ENCODE measurements at regions not wholly inside any gene's neighbourhood (a gene's known extent, or its start where the extent isn't known, plus 50 kb on each side); places are given as distances from the start of the nearest gene placed in this dataset.

DNA sequence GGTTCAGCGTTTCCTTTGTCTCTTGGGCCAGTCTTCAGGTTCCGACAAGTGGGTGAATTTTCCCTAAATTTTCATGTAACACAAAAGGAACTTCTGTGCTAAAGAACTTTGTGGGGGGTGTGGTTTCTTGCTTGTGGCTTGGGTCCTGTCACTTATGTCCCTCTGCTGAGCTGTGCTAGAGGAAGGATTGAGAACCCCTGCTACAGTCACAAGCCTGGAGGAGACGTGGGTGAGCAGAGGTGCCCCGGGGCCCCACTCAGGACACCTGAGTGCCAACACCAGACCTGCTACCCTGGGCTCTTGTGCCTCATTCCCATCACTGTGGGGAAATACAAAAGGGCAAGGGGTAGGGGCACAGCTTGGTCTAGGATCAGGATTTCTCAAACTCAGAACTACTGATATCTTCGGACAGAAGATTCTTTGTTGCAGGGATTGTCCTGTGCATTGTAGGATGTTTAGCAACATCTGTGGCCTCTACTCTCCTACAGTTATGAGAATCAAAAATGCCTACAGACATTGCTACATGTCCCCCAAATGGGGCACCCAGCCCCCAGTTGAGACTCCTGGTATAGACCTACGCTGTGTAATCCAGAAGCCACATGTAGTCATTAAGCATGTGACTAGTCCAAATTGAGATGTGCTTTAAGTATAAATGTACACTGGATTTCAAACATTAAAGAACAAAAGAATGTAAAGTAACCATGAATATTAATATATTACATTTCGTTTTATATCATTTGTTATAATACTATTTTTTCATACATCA lies 128.7 kb downstream of the LY86 start:
- TF ChIP-seq, protein P1, sequence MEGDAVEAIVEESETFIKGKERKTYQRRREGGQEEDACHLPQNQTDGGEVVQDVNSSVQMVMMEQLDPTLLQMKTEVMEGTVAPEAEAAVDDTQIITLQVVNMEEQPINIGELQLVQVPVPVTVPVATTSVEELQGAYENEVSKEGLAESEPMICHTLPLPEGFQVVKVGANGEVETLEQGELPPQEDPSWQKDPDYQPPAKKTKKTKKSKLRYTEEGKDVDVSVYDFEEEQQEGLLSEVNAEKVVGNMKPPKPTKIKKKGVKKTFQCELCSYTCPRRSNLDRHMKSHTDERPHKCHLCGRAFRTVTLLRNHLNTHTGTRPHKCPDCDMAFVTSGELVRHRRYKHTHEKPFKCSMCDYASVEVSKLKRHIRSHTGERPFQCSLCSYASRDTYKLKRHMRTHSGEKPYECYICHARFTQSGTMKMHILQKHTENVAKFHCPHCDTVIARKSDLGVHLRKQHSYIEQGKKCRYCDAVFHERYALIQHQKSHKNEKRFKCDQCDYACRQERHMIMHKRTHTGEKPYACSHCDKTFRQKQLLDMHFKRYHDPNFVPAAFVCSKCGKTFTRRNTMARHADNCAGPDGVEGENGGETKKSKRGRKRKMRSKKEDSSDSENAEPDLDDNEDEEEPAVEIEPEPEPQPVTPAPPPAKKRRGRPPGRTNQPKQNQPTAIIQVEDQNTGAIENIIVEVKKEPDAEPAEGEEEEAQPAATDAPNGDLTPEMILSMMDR (IDR thresholded peaks at IDR 0.05; ENCODE audit: low read depth, low read length) = no peak
- DNase-seq (ENCODE audit: low read depth in 2 of 2) = no peak
- H3K4me3 ChIP-seq (replicated peaks in 1 of 2; ENCODE audit: low read depth in 2 of 2, low read length in 2 of 2) = no peak overlapping the region

DNA sequence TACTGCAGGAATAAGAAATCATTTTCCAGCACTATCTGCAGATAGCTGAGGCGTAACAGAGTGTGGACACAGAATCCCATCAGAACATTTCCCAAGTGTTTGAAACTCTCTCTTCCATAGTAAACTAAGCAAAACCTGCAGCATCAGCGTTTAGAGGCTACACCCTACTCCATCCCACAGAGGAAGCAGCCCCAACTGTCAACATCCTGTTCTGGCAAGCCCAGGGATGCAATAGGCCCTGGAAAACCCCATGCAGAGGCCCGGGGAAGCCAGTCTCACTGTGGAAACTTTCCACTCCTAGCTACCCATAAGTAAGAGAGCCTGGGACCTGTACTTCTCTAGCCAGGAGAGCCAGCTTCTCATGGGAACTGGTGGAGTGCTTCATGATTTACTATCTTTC lies 129.4 kb downstream of the LY86 start:
- DNase-seq (ENCODE audit: low read depth in 2 of 2) = peak; percentile 19 to 20
- TF ChIP-seq, protein P1 (IDR thresholded peaks at IDR 0.05; ENCODE audit: low read depth, low read length) = no peak

DNA sequence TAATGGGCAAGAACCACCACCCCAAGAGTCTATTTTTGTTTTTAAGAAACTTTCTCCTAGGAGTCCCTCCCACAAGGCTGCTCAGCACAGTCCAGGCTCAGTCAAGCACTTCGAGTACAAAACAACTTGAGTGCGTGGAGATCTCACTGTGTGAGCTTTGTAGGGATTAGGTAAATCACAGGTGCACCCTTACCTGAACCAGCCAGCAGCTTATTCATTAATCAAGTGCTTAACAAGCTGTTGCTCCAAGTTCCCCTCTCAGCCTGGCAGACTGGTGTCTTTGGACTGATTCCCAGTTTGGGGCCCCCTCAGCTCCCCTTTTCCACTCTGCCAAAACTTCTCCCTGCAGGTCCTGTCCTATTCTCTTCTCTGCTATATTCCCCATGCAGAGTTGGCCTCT lies 133.1 kb downstream of the LY86 start:
- TF ChIP-seq, protein P1 (IDR thresholded peaks at IDR 0.05; ENCODE audit: low read depth, low read length) = no peak
- H3K4me3 ChIP-seq (replicated peaks in 1 of 2; ENCODE audit: low read depth in 2 of 2, low read length in 2 of 2) = no peak overlapping the region
- no peak for DNase-seq (ENCODE audit: low read depth in 2 of 2)

More for the DNA sequence above, 129.4 kb downstream of the LY86 start:
- no peak overlapping the region for H3K4me3 ChIP-seq (replicated peaks in 1 of 2; ENCODE audit: low read depth in 2 of 2, low read length in 2 of 2)

DNA sequence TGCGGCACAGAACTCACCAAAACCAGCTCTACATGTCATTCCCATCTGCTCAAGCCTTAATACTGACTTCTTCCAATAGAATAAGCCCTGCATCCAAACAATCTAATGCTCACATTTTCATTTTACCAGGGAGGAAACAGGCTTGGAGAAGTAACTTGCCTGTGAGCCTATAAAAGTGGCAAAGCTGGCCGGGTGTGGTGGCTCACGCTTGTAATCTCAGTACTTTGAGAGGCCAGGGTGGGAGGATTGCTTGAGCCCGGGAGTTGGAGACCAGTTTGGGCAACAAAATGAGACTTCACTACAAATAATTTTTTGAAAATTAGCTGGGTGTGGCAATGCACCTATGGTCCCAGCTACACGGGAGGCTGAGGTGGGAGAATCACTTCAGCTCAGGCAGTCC lies 133.7 kb downstream of the LY86 start:
- TF ChIP-seq, protein P1 (IDR thresholded peaks at IDR 0.05; ENCODE audit: low read depth, low read length) = no peak
- no peak for DNase-seq (ENCODE audit: low read depth in 2 of 2)

DNA sequence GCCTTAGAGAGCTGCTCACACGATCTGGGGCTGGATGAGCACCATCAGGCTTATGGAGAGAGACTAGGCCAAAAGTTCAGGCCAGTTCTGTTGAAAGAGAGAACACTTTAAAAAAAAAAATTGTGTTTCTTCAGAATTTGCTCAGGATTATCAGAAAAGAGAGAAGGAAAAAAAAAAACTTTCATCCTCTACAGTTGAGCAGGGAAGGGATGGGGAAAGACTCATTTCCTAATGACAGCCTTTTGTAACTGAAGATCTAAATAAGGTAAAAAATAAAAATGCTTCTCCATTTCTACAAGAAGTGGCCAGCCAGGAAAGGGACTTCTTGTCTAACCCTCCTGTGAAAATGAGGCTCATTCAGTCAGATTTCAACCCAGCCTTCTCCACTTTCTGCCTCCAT lies 134.8 kb downstream of the LY86 start:
- H3K4me3 ChIP-seq (replicated peaks in 1 of 2; ENCODE audit: low read depth in 2 of 2, low read length in 2 of 2) = no peak overlapping the region
- TF ChIP-seq, protein P1 (IDR thresholded peaks at IDR 0.05; ENCODE audit: low read depth, low read length) = no peak
- no peak for DNase-seq (ENCODE audit: low read depth in 2 of 2)

More for the DNA sequence above, 133.7 kb downstream of the LY86 start:
- no peak overlapping the region for H3K4me3 ChIP-seq (replicated peaks in 1 of 2; ENCODE audit: low read depth in 2 of 2, low read length in 2 of 2)

DNA sequence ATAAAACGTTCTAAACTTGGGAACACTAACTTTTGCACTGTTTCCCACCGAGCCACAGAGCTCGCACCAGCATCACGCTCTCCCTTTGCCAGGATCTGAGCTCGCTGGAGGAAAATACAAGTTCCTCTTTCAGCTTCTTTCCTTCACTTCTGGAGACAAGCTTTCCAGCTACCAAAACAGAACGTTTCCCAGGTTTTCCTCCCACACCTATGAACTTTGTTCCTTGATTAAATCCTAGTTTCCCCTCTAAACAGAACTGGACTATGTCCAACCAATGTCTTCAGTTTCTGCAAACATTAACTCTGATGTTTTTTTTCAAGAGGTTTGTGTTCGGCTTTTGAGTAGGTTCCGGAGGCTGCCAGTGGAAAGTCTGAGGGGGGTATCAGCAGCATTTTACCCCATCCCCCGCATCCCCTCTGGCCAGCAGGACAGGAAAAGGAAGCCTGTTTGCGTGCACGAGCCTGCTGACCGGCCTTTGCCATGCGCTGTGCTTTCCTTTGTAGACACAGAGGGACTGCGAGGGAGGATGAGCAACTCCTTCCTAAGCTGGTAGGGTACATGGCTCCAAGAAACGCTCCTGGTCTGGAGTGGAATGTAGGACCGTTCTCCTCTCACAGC lies 135.5 kb downstream of the LY86 start:
- DNase-seq (ENCODE audit: low read depth in 2 of 2) = peak; percentile 63 to 73
- no peak overlapping the region for H3K4me3 ChIP-seq (replicated peaks in 1 of 2; ENCODE audit: low read depth in 2 of 2, low read length in 2 of 2)
- TF ChIP-seq, protein P1 (IDR thresholded peaks at IDR 0.05; ENCODE audit: low read depth, low read length) = no peak
